K562 (cell line): ENCODE measurements at regions not wholly inside any gene's neighbourhood (a gene's known extent, or its start where the extent isn't known, plus 50 kb on each side); places are given as distances from the start of the nearest gene placed in this dataset.

ENCODE experiments used
- HDAC6 ChIP-seq: IDR thresholded peaks from 2 replicates; pipeline ENCODE4 v1.6.1; 2012; ENCODE audit warnings: low read depth, mild to moderate bottlenecking, control low read depth, inconsistent platforms, low read length, moderate library complexity
- NCOA2 ChIP-seq, 2 experiments: fragments of 450-650 bp; IDR thresholded peaks; 2 replicates each; pipeline ENCODE4 v1.6.1; 2018; ENCODE audit warnings: mild to moderate bottlenecking in 2 of 2, moderate library complexity in 1 of 2; ENCODE audit not compliant: partially characterized antibody in 2 of 2
- POLR2AphosphoS5 ChIP-seq: IDR thresholded peaks from 2 replicates; pipeline ENCODE4 v1.6.1; 2011; ENCODE audit warnings: mild to moderate bottlenecking, low read depth, low read length, moderate library complexity; ENCODE audit not compliant: control insufficient read depth, insufficient read depth
- SIN3A ChIP-seq, 2 experiments: fragments of 150-350 bp in 1 of 2; IDR thresholded peaks; 2 replicates each; pipeline ENCODE4 v1.6.1; 2011 to 2016; ENCODE audit warnings: borderline replicate concordance in 2 of 2, low read depth in 2 of 2, low read length in 2 of 2, mild to moderate bottlenecking in 2 of 2, moderate library complexity in 2 of 2; ENCODE audit not compliant: control insufficient read depth in 1 of 2
- TF ChIP-seq, protein P1 (sequence below), 3 experiments: IDR thresholded peaks in 2 of 3; conservative IDR thresholded peaks in 1 of 3; 2 replicates each; pipeline ENCODE4 v1.5.1; 2011 to 2012; ENCODE audit warnings: low read length in 3 of 3, mild to moderate bottlenecking in 3 of 3, control low read depth in 2 of 3, improper control_type of control experiment in 1 of 3, inconsistent platforms in 1 of 3, low read depth in 1 of 3, mixed read lengths in 1 of 3, moderate library complexity in 1 of 3; ENCODE audit not compliant: insufficient read depth in 2 of 3
- TF ChIP-seq, protein P2 (sequence below): sonication (generic); formaldehyde crosslinking; IDR thresholded peaks from 2 replicates; pipeline ENCODE4 v1.9.0; 2022; ENCODE audit warnings: mild to moderate bottlenecking, missing genetic modification reagents

DNA sequence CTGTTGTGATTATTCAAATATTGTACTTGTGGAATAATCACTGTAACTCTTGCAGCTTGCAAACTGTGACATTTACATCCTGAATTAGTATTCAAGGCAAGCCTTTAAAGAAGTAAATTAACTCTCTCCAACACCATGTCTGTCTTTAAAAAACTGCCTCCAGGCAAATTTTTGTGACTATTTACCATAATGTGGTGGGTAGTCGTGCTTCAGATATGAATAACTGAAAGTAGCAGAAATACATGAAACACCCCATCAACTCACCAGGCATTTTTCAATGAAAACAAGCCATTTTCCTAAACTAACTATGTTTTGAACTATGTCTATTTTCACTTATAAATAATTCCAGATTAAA, 217.4 kb upstream of the PSMD7 start:
- TF ChIP-seq, protein P1, sequence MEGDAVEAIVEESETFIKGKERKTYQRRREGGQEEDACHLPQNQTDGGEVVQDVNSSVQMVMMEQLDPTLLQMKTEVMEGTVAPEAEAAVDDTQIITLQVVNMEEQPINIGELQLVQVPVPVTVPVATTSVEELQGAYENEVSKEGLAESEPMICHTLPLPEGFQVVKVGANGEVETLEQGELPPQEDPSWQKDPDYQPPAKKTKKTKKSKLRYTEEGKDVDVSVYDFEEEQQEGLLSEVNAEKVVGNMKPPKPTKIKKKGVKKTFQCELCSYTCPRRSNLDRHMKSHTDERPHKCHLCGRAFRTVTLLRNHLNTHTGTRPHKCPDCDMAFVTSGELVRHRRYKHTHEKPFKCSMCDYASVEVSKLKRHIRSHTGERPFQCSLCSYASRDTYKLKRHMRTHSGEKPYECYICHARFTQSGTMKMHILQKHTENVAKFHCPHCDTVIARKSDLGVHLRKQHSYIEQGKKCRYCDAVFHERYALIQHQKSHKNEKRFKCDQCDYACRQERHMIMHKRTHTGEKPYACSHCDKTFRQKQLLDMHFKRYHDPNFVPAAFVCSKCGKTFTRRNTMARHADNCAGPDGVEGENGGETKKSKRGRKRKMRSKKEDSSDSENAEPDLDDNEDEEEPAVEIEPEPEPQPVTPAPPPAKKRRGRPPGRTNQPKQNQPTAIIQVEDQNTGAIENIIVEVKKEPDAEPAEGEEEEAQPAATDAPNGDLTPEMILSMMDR (IDR thresholded peaks at IDR 0.05 in 2 of 3, conservative IDR thresholded peaks at IDR 0.05 in 1 of 3; ENCODE audit: insufficient read depth in 2 of 3, low read depth in 1 of 3, low read length in 3 of 3) = no peak
- TF ChIP-seq NCOA2 (IDR thresholded peaks at IDR 0.05; ENCODE audit: partially characterized antibody in 2 of 2) (no peak), HDAC6 (no peak), POLR2AphosphoS5 (no peak), SIN3A (IDR thresholded peaks at IDR 0.05; ENCODE audit: borderline replicate concordance in 2 of 2, control insufficient read depth in 1 of 2, low read depth in 2 of 2, low read length in 2 of 2) (no peak)
- TF ChIP-seq, protein P2, sequence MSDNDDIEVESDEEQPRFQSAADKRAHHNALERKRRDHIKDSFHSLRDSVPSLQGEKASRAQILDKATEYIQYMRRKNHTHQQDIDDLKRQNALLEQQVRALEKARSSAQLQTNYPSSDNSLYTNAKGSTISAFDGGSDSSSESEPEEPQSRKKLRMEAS (CRISPR knock-in tag) = no peak
